GM13977 (cell line): ENCODE measurements at regions not wholly inside any gene's neighbourhood (a gene's known extent, or its start where the extent isn't known, plus 50 kb on each side); places are given as distances from the start of the nearest gene placed in this dataset.

Source experiments
- DNase-seq: peaks from one replicate; pipeline ENCODE4 v3.0.0; 2012; ENCODE audit warnings: low spot score
- in situ Hi-C: fragments of 300-500 bp; cut with MboI; formaldehyde crosslinking; loops from one replicate; pipeline ENCODE4 v1.12.0; 2022; ENCODE audit warnings: low sequenced_read_pairs, low pct_unique_long_range_greater_than_20kb, mixed read lengths, inconsistent platforms; ENCODE audit not compliant: unreplicated experiment
- TF ChIP-seq, protein P1 (sequence below): IDR thresholded peaks from 2 replicates; pipeline ENCODE4 v1.5.1; 2012; ENCODE audit warnings: mild to moderate bottlenecking, control low read depth; ENCODE audit not compliant: insufficient read depth; ENCODE audit errors: extremely low read depth, missing control alignments

- in situ Hi-C loops: no loop called here
- DNase-seq: no peak
- TF ChIP-seq, protein P1, sequence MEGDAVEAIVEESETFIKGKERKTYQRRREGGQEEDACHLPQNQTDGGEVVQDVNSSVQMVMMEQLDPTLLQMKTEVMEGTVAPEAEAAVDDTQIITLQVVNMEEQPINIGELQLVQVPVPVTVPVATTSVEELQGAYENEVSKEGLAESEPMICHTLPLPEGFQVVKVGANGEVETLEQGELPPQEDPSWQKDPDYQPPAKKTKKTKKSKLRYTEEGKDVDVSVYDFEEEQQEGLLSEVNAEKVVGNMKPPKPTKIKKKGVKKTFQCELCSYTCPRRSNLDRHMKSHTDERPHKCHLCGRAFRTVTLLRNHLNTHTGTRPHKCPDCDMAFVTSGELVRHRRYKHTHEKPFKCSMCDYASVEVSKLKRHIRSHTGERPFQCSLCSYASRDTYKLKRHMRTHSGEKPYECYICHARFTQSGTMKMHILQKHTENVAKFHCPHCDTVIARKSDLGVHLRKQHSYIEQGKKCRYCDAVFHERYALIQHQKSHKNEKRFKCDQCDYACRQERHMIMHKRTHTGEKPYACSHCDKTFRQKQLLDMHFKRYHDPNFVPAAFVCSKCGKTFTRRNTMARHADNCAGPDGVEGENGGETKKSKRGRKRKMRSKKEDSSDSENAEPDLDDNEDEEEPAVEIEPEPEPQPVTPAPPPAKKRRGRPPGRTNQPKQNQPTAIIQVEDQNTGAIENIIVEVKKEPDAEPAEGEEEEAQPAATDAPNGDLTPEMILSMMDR: no peak
Measured at GRCh38 chr14:42703501-42703900, 1096.8 kb downstream of the LRFN5 start.

DNA sequence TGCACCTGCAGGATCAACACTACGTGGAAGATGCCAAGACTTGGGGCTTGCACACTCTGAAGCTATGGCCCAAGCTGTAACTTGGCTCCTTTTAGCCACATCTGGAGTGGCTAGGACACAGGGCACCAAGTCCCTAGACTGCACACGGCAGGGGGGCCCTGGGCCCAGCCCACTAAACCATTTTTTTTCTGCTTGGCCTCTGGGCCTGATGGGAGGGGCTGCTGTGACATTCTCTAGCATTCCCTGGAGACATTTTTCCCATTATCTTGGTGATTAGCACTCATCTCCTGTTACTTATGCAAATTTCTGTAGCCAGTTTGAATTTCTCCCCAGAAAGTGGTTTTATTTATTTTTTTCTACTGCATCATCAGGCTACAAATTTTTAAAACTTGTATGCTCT, 1080.7 kb downstream of the LRFN5 start:
- TF ChIP-seq, protein P1: no peak
- in situ Hi-C loops: no loop called here
- DNase-seq: no peak

- TF ChIP-seq, protein P1: no peak
- no peak for DNase-seq
- in situ Hi-C loops: no loop called here
Measured at GRCh38 chr14:42683707-42684106, 1077.0 kb downstream of the LRFN5 start.

DNA sequence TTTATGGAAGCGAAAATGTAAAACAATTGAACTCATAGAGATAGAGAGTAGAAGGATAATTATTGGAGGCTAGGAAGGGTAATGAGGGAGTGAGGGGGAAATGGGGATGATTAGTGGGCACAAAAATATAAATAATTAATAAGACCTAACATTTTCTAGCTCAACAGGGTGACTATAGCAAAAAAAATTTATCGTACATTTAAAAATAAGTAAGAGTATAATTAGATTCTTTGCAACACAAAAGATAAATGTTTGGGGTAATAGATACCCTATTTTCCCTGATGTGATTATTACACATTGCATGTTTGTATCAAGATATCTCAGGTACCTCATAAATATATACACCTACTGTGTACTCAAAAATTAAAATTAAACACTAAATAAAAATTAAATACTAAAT, 1070.0 kb downstream of the LRFN5 start:
- in situ Hi-C loops: no loop called here

GRCh38 chr14:42673963-42674362, 1067.3 kb downstream of the LRFN5 start:
- TF ChIP-seq, protein P1: no peak
- no peak for DNase-seq
- in situ Hi-C loops: no loop called here

More for the DNA sequence above, 1070.0 kb downstream of the LRFN5 start:
- TF ChIP-seq, protein P1: no peak
- no peak for DNase-seq

- in situ Hi-C loops: no loop called here
- no peak for DNase-seq
- TF ChIP-seq, protein P1: no peak
Measured at GRCh38 chr14:42671636-42672035, 1065.0 kb downstream of the LRFN5 start.

GRCh38 chr14:42665083-42665482, 1058.4 kb downstream of the LRFN5 start:
- TF ChIP-seq, protein P1: no peak
- DNase-seq: no peak
- in situ Hi-C loops: no loop called here
